Astrocyte (in vitro differentiated cells and primary cell): ENCODE measurements at regions not wholly inside any gene's neighbourhood (a gene's known extent, or its start where the extent isn't known, plus 50 kb on each side); places are given as distances from the start of the nearest gene placed in this dataset.

Experiments
- CTCF ChIP-seq: IDR thresholded peaks from 2 replicates; pipeline ENCODE4 v1.5.1; 2011; ENCODE audit warnings: low read depth, mild to moderate bottlenecking, inconsistent platforms, low read length, moderate library complexity; ENCODE audit not compliant: insufficient read depth
- EZH2 ChIP-seq: IDR thresholded peaks from 2 replicates; pipeline ENCODE4 v1.6.1; 2012; ENCODE audit warnings: mild to moderate bottlenecking, low read length, inconsistent platforms; ENCODE audit not compliant: insufficient read depth

GRCh38 chr9:11025775-11026174 is 413.0 kb upstream of the PTPRD start:
- TF ChIP-seq CTCF (no peak), EZH2 (no peak)
